GM18867 (cell line): ENCODE measurements at regions not wholly inside any gene's neighbourhood (a gene's known extent, or its start where the extent isn't known, plus 50 kb on each side); places are given as distances from the start of the nearest gene placed in this dataset.
A peak's percentile ranks its signal among the peaks of the same experiment; 100 is the strongest.

Experiments used
- ATAC-seq: cut with Tn5 transposase; IDR thresholded peaks from one replicate; pipeline ENCODE4 v1.9.1; 2021; ENCODE audit warnings: mild to moderate bottlenecking, moderate library complexity; ENCODE audit not compliant: unreplicated experiment

GRCh38 chr12:127327986-127328385 lies 939.0 kb upstream of the TMEM132C start:
- no peak for ATAC-seq

- no peak for ATAC-seq
Measured at GRCh38 chr12:127328867-127329266, 938.1 kb upstream of the TMEM132C start.

GRCh38 chr12:127334365-127334764 lies 932.6 kb upstream of the TMEM132C start:
- no peak for ATAC-seq

- no peak for ATAC-seq
Measured at GRCh38 chr12:127334912-127335644, 931.9 kb upstream of the TMEM132C start.

GRCh38 chr12:127336416-127336815 lies 930.6 kb upstream of the TMEM132C start:
- ATAC-seq, result no peak

GRCh38 chr12:127339065-127339464 lies 927.9 kb upstream of the TMEM132C start:
- no peak for ATAC-seq

- no peak for ATAC-seq
Measured at GRCh38 chr12:127340381-127340780, 926.6 kb upstream of the TMEM132C start.

- no peak for ATAC-seq
Measured at GRCh38 chr12:127342861-127343260, 924.1 kb upstream of the TMEM132C start.

GRCh38 chr12:127343940-127344339 lies 923.0 kb upstream of the TMEM132C start:
- ATAC-seq, result no peak

- ATAC-seq, result no peak
Measured at GRCh38 chr12:127351481-127352010, 915.4 kb upstream of the TMEM132C start.

- peak; percentile 71 for ATAC-seq
Measured at GRCh38 chr12:127355061-127355841, 911.7 kb upstream of the TMEM132C start.

GRCh38 chr12:127358888-127359287 lies 908.1 kb upstream of the TMEM132C start:
- no peak for ATAC-seq

- no peak for ATAC-seq
Measured at GRCh38 chr12:127360580-127360979, 906.4 kb upstream of the TMEM132C start.

GRCh38 chr12:127362121-127362520 lies 904.8 kb upstream of the TMEM132C start:
- no peak for ATAC-seq

GRCh38 chr12:127363392-127363791 lies 903.6 kb upstream of the TMEM132C start:
- ATAC-seq, result peak; percentile 46

GRCh38 chr12:127373559-127373958 lies 893.4 kb upstream of the TMEM132C start:
- no peak for ATAC-seq

GRCh38 chr12:127374447-127374846 lies 892.5 kb upstream of the TMEM132C start:
- ATAC-seq, result no peak

- ATAC-seq, result peak; percentile 80
Measured at GRCh38 chr12:127381043-127381668, 885.8 kb upstream of the TMEM132C start.

GRCh38 chr12:127381681-127382080 lies 885.3 kb upstream of the TMEM132C start:
- ATAC-seq, result no peak

- no peak for ATAC-seq
Measured at GRCh38 chr12:127383281-127383680, 883.7 kb upstream of the TMEM132C start.

- ATAC-seq, result no peak
Measured at GRCh38 chr12:127386723-127387122, 880.2 kb upstream of the TMEM132C start.
